ENCODE measurements at regions not wholly inside any gene's neighbourhood (a gene's known extent, or its start where the extent isn't known, plus 50 kb on each side); places are given as distances from the start of the nearest gene placed in this dataset.

DNA sequence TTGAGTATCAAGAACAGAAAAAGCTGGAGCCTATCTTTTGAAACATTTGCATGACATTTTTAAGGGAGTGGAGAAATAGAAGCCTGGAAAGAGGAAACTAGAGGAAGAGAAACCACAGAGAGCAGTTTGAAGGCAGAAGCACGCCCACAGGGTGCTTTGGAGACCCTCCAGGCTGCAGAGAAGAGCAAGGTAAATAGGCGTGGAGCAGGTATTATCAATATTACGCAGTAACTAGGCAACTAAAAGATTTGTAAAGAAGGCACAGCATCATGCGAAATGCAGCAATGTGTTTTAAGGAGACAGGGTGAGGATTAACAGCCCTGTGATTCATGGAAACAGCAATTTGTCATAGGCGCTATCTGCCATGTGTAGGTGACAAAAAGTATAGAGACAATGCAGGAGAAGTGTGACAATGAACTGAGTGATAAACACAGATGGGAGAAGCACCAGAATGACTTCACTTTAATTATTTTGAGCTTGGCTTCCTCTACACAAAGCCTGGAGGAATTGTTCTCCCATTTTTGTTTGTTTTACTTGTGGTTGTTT lies 281.2 kb downstream of the BRINP1 start:
- H3K4me3 ChIP-seq (ENCODE audit: low read length in 2 of 2), result no peak overlapping the region
- H3K27ac ChIP-seq (ENCODE audit: low read length), result no peak overlapping the region
- no peaks in the 10 kb centered on the region for H3K4me1 ChIP-seq (ENCODE audit: control insufficient read depth, insufficient read depth, low read length)
- H3K9me3 ChIP-seq (ENCODE audit: control insufficient read depth in 2 of 2, low read length in 2 of 2), result no peaks in the 10 kb centered on the region
- no peak overlapping the region for H3K9ac ChIP-seq (ENCODE audit: low read length in 2 of 2)
- no peaks in the 10 kb centered on the region for H3K36me3 ChIP-seq (ENCODE audit: control insufficient read depth in 2 of 2, insufficient read depth in 2 of 2, low read length in 2 of 2)
- no peaks in the 10 kb centered on the region for H3K27me3 ChIP-seq (ENCODE audit: control insufficient read depth in 1 of 2, insufficient read depth in 2 of 2, low read length in 2 of 2)

DNA sequence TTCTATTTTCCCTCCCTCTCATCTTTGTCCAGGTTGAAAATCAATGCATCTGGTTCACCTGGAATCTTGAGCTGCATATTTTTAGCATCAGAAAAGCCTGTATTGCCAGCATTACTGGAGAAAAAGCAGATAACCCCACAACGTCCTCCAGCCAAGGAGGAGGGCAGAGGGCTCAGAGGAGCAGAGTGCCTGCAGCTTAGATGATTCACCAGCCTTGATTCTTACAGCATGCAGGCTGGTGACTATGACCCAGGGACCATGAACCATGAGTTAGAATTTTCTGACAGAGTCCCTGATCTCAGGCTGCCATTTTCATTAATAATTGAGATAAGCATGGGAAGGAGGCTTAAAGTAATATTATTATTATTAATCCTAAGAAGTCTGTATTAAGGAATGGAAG lies 278.2 kb downstream of the BRINP1 start:
- Histone ChIP-seq H3K9me3 (ENCODE audit: control insufficient read depth in 2 of 2, low read length in 2 of 2) (no peaks in the 10 kb centered on the region), H3K27ac (ENCODE audit: low read length) (no peak overlapping the region), H3K27me3 (ENCODE audit: control insufficient read depth in 1 of 2, insufficient read depth in 2 of 2, low read length in 2 of 2) (no peaks in the 10 kb centered on the region), H3K4me3 (ENCODE audit: low read length in 2 of 2) (no peak overlapping the region), H3K36me3 (ENCODE audit: control insufficient read depth in 2 of 2, insufficient read depth in 2 of 2, low read length in 2 of 2) (no peaks in the 10 kb centered on the region), H3K4me1 (ENCODE audit: control insufficient read depth, insufficient read depth, low read length) (no peaks in the 10 kb centered on the region), H3K9ac (ENCODE audit: low read length in 2 of 2) (no peak overlapping the region)

DNA sequence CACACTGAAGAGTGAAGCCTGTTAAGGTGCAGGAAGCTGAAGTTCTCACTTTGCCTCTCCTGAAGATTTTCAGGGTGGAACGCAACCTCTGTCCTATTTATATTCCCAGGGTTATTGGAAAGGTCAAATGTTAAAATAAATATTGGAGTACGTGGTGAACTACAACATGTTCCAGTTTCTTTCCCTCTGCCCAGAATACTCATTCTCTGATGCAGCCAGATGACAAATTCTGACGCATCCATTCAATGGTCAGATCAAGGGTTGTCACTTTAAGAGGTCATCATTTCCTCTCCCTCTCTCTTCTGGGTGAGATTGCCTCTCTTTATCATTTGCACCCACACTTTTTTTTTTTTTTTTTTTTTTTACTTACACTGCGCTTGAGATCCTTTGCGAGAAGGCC lies 277.1 kb downstream of the BRINP1 start:
- Histone ChIP-seq H3K4me1 (ENCODE audit: control insufficient read depth, insufficient read depth, low read length) (no peaks in the 10 kb centered on the region), H3K27me3 (ENCODE audit: control insufficient read depth in 1 of 2, insufficient read depth in 2 of 2, low read length in 2 of 2) (no peaks in the 10 kb centered on the region), H3K4me3 (ENCODE audit: low read length in 2 of 2) (no peak overlapping the region), H3K9ac (ENCODE audit: low read length in 2 of 2) (no peak overlapping the region), H3K27ac (ENCODE audit: low read length) (no peak overlapping the region), H3K9me3 (ENCODE audit: control insufficient read depth in 2 of 2, low read length in 2 of 2) (no peaks in the 10 kb centered on the region), H3K36me3 (ENCODE audit: control insufficient read depth in 2 of 2, insufficient read depth in 2 of 2, low read length in 2 of 2) (no peaks in the 10 kb centered on the region)

DNA sequence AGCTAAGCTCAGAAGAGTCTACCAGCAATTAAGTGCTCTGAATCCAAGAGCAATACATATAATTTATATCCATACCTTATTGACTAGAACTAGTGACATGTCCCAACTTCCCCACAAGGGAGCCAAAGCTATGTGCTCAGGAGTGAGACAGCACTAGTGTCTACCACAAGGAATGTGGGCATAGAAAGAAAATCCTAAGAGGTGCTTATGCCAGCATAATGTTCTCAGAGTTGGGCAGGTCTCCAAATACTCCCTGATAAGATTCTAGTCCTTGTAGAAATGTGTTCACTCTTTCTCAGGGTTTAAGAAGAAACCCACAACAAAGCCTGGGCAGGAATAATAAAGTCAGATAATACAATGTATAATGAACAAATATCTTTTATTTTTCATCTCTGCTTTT lies 275.1 kb downstream of the BRINP1 start:
- Histone ChIP-seq H3K9me3 (ENCODE audit: control insufficient read depth in 2 of 2, low read length in 2 of 2) (no peaks in the 10 kb centered on the region), H3K4me3 (ENCODE audit: low read length in 2 of 2) (no peak overlapping the region), H3K36me3 (ENCODE audit: control insufficient read depth in 2 of 2, insufficient read depth in 2 of 2, low read length in 2 of 2) (no peaks in the 10 kb centered on the region), H3K9ac (ENCODE audit: low read length in 2 of 2) (no peak overlapping the region), H3K4me1 (ENCODE audit: control insufficient read depth, insufficient read depth, low read length) (no peaks in the 10 kb centered on the region), H3K27me3 (ENCODE audit: control insufficient read depth in 1 of 2, insufficient read depth in 2 of 2, low read length in 2 of 2) (no peaks in the 10 kb centered on the region), H3K27ac (ENCODE audit: low read length) (no peak overlapping the region)

DNA sequence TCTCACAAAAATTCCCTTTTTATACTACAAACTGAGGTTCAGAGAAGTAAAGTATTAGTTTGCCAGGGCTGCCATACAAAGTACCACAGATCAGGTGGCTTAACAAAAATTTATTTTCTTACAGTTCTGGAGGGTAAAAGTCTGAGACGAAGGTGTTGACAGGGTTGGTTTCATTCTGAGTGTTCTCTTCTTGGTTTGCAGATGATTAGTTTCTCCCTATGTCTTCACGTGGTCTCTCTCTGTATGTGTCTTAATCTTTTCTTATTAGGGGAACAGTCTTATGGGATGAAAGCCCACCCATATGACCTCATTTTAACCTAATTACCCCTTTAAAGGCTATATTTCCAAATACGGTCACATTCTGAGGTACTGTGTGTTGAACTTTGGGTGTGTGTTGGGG lies 274.2 kb downstream of the BRINP1 start:
- H3K36me3 ChIP-seq (ENCODE audit: control insufficient read depth in 2 of 2, insufficient read depth in 2 of 2, low read length in 2 of 2), result no peaks in the 10 kb centered on the region
- no peaks in the 10 kb centered on the region for H3K4me1 ChIP-seq (ENCODE audit: control insufficient read depth, insufficient read depth, low read length)
- H3K4me3 ChIP-seq (ENCODE audit: low read length in 2 of 2), result no peak overlapping the region
- H3K9me3 ChIP-seq (ENCODE audit: control insufficient read depth in 2 of 2, low read length in 2 of 2), result no peaks in the 10 kb centered on the region
- no peak overlapping the region for H3K9ac ChIP-seq (ENCODE audit: low read length in 2 of 2)
- H3K27ac ChIP-seq (ENCODE audit: low read length), result no peak overlapping the region
- no peaks in the 10 kb centered on the region for H3K27me3 ChIP-seq (ENCODE audit: control insufficient read depth in 1 of 2, insufficient read depth in 2 of 2, low read length in 2 of 2)

DNA sequence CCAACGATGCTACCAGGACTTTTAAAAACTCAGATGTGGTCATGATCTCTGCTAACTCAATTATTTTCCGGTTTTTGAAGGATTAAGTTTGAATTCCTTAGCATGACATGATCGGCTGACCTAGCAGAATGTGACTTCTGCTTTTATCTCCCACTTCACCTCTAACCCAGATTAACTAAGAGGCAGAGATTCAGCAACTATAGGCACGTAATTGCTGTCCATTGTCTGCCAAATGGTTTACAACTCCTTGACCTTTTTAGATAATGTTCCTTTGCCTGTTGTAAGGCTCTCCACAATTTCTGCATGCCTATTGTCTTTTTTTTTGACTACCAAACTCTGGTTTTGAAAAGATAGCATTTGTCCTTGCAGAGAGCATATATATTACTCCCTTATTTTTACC lies 268.2 kb downstream of the BRINP1 start:
- H3K9me3 ChIP-seq (ENCODE audit: control insufficient read depth in 2 of 2, low read length in 2 of 2), result no peaks in the 10 kb centered on the region
- H3K27me3 ChIP-seq (ENCODE audit: control insufficient read depth in 1 of 2, insufficient read depth in 2 of 2, low read length in 2 of 2), result no peaks in the 10 kb centered on the region
- no peaks in the 10 kb centered on the region for H3K36me3 ChIP-seq (ENCODE audit: control insufficient read depth in 2 of 2, insufficient read depth in 2 of 2, low read length in 2 of 2)
- H3K4me3 ChIP-seq (ENCODE audit: low read length in 2 of 2), result no peak overlapping the region
- H3K27ac ChIP-seq (ENCODE audit: low read length), result no peak overlapping the region
- H3K9ac ChIP-seq (ENCODE audit: low read length in 2 of 2), result no peak overlapping the region
- H3K4me1 ChIP-seq (ENCODE audit: control insufficient read depth, insufficient read depth, low read length), result no peaks in the 10 kb centered on the region

DNA sequence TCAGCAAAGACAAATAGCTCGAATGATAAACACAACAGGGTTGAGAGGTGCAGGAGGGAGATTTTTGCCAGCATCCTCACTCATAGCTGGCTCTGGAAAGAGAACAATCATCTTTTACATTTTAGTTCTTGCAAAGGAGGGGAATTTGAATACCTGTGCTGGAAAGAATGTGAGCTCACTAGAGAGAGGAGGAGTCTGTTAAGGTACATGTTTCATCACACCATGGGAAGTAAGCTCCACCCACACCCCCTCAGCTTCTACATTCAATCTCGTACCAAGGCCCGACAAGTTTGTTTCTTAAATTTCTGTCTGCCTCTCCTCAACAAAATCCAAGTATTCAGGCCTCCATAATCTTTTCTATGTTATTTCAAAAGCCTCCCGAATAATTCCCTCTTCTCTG lies 254.6 kb downstream of the BRINP1 start:
- Histone ChIP-seq H3K9ac (ENCODE audit: low read length in 2 of 2) (no peak overlapping the region), H3K27me3 (ENCODE audit: control insufficient read depth in 1 of 2, insufficient read depth in 2 of 2, low read length in 2 of 2) (no peaks in the 10 kb centered on the region), H3K4me1 (ENCODE audit: control insufficient read depth, insufficient read depth, low read length) (no peaks in the 10 kb centered on the region), H3K4me3 (ENCODE audit: low read length in 2 of 2) (no peak overlapping the region), H3K36me3 (ENCODE audit: control insufficient read depth in 2 of 2, insufficient read depth in 2 of 2, low read length in 2 of 2) (no peaks in the 10 kb centered on the region), H3K27ac (ENCODE audit: low read length) (no peak overlapping the region), H3K9me3 (ENCODE audit: control insufficient read depth in 2 of 2, low read length in 2 of 2) (no peaks in the 10 kb centered on the region)

Data from stomach smooth muscle (tissue), 2 donors.